Erythroblast (primary cell): ENCODE measurements at regions not wholly inside any gene's neighbourhood (a gene's known extent, or its start where the extent isn't known, plus 50 kb on each side); places are given as distances from the start of the nearest gene placed in this dataset.

Experiments
- GATA1 ChIP-seq: IDR thresholded peaks from 2 replicates; pipeline ENCODE4 v1.6.1; 2011; ENCODE audit warnings: low read depth, mild to moderate bottlenecking, control low read depth, low read length, moderate library complexity
- POLR2A ChIP-seq: IDR thresholded peaks from 2 replicates; pipeline ENCODE4 v1.6.1; 2011; ENCODE audit warnings: mild to moderate bottlenecking, low read length

DNA sequence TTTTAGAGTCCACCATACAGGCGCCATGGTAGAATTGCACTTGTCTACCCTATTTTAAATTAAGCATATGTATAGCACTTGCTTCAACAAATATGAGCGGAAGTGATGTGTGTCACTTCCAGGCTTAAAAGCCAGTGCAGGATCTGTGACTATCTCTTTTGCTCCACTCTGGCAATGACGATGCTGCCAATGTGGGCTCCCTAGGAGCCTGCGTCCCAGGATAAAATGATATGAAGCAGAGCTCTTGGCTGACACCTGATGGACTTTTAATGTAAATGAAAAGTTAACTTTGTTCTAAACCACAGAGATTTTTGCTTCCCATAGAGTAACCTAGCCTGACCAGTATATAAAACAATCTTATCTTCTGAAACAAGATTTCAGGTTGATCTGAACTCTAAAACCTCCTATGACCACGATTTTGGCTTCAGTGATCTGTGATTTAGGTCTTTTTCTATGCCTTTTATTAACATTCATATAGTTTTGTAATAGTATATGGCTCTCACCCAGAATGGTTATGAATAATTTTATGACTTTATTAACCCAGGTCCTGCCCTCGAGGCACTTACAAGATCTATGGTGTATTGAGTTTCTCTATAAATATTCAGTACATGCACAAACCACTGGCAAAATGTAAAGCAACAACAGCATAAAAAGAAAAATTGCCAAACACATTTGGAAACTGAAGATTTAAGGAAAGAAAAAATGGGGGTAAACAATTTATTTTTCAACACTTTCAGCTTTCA lies 422.5 kb upstream of the PIK3C3 start:
- TF ChIP-seq POLR2A (no peak), GATA1 (no peak)
